H9 (cell line): ENCODE measurements at regions not wholly inside any gene's neighbourhood (a gene's known extent, or its start where the extent isn't known, plus 50 kb on each side); places are given as distances from the start of the nearest gene placed in this dataset.

ENCODE experiments used
- DNase-seq: peaks from one replicate; pipeline ENCODE4 v3.0.0-alpha.2; 2017
- H2AFZ ChIP-seq: one replicate; pipeline ENCODE4 v1.6.1; 2013; ENCODE audit warnings: mild to moderate bottlenecking, low read length, control low read depth, moderate library complexity
- H2AK5ac ChIP-seq: 2 replicates; pipeline ENCODE4 v1.6.1; 2013; ENCODE audit warnings: low read length, control low read depth, mixed read lengths; ENCODE audit not compliant: insufficient read length
- H2BK120ac ChIP-seq: one replicate; pipeline ENCODE4 v1.6.1; 2013; ENCODE audit warnings: low read depth, mild to moderate bottlenecking, low read length, control low read depth, inconsistent platforms; ENCODE audit not compliant: poor library complexity, severe bottlenecking
- H2BK12ac ChIP-seq: 2 replicates; pipeline ENCODE4 v1.6.1; 2013; ENCODE audit warnings: low read length, control low read depth, mixed read lengths, low read depth; ENCODE audit not compliant: insufficient read length
- H2BK15ac ChIP-seq: 2 replicates; pipeline ENCODE4 v1.6.1; 2013; ENCODE audit warnings: low read depth, low read length, control low read depth
- H2BK20ac ChIP-seq: one replicate; pipeline ENCODE4 v1.6.1; 2013; ENCODE audit warnings: low read depth, mild to moderate bottlenecking, low read length, control low read depth, inconsistent platforms; ENCODE audit not compliant: poor library complexity, severe bottlenecking
- H2BK5ac ChIP-seq: 2 replicates; pipeline ENCODE4 v1.6.1; 2013; ENCODE audit warnings: low read length, control low read depth, mixed read lengths; ENCODE audit not compliant: insufficient read length
- H3K14ac ChIP-seq: 2 replicates; pipeline ENCODE4 v1.6.1; 2013; ENCODE audit warnings: low read length, control low read depth; ENCODE audit not compliant: insufficient read depth
- H3K18ac ChIP-seq: 2 replicates; pipeline ENCODE4 v1.6.1; 2013; ENCODE audit warnings: low read depth, mild to moderate bottlenecking, mixed read lengths, low read length, control low read depth; ENCODE audit not compliant: insufficient read length
- H3K23ac ChIP-seq: 2 replicates; pipeline ENCODE4 v1.6.1; 2013; ENCODE audit warnings: low read length, control low read depth, mixed read lengths, low read depth; ENCODE audit not compliant: insufficient read length
- H3K23me2 ChIP-seq: 2 replicates; pipeline ENCODE4 v1.6.1; 2013; ENCODE audit warnings: low read depth, mild to moderate bottlenecking, mixed read lengths, low read length, control low read depth; ENCODE audit not compliant: insufficient read length, poor library complexity, severe bottlenecking
- H3K27ac ChIP-seq: 2 replicates; pipeline ENCODE4 v1.5.1; 2013; ENCODE audit warnings: low read length, control low read depth, mixed read lengths, low read depth; ENCODE audit not compliant: insufficient read length
- H3K27me3 ChIP-seq: 2 replicates; pipeline ENCODE4 v1.6.1; 2013; ENCODE audit warnings: low read length, control low read depth, inconsistent platforms; ENCODE audit not compliant: insufficient read depth
- H3K4ac ChIP-seq: 2 replicates; pipeline ENCODE4 v1.6.1; 2013; ENCODE audit warnings: low read depth, mild to moderate bottlenecking, control low read depth, inconsistent platforms, low read length, moderate library complexity
- H3K4me1 ChIP-seq: 2 replicates; pipeline ENCODE4 v1.6.1; 2013; ENCODE audit warnings: low read length, control low read depth, inconsistent platforms; ENCODE audit not compliant: insufficient read depth
- H3K4me2 ChIP-seq: 2 replicates; pipeline ENCODE4 v1.6.1; 2013; ENCODE audit warnings: low read length, control low read depth, mixed read lengths; ENCODE audit not compliant: insufficient read length, insufficient read depth
- H3K56ac ChIP-seq: 2 replicates; pipeline ENCODE4 v1.6.1; 2013; ENCODE audit warnings: low read depth, mild to moderate bottlenecking, mixed read lengths, low read length, control low read depth; ENCODE audit not compliant: insufficient read length
- H3K79me1 ChIP-seq: 2 replicates; pipeline ENCODE4 v1.6.1; 2013; ENCODE audit warnings: low read depth, mild to moderate bottlenecking, moderate library complexity, low read length, control low read depth, inconsistent platforms; ENCODE audit not compliant: insufficient read depth, poor library complexity, severe bottlenecking
- H3K79me2 ChIP-seq: 2 replicates; pipeline ENCODE4 v1.6.1; 2013; ENCODE audit warnings: low read length, control low read depth, inconsistent platforms; ENCODE audit not compliant: insufficient read depth
- H3K9ac ChIP-seq: 2 replicates; pipeline ENCODE4 v1.6.1; 2013; ENCODE audit warnings: low read length, control low read depth, mixed read lengths; ENCODE audit not compliant: insufficient read length; ENCODE audit errors: extremely low read depth
- H3K9me3 ChIP-seq: one replicate; pipeline ENCODE4 v1.6.1; 2013; ENCODE audit warnings: low read depth, low read length, inconsistent platforms; ENCODE audit not compliant: control insufficient read depth
- H3T11ph ChIP-seq: one replicate; pipeline ENCODE4 v1.6.1; 2013; ENCODE audit warnings: mild to moderate bottlenecking, low read length, control low read depth, inconsistent platforms
- H4K20me1 ChIP-seq: one replicate; pipeline ENCODE4 v1.6.1; 2013; ENCODE audit not compliant: control insufficient read depth, insufficient read length, insufficient read depth
- H4K5ac ChIP-seq: 2 replicates; pipeline ENCODE4 v1.6.1; 2013; ENCODE audit warnings: low read depth, mild to moderate bottlenecking, mixed read lengths, low read length, control low read depth; ENCODE audit not compliant: insufficient read length
- H4K8ac ChIP-seq: replicated peaks from 2 replicates; pipeline ENCODE4 v1.6.1; 2013; ENCODE audit warnings: low read length, control low read depth, mixed read lengths, low read depth; ENCODE audit not compliant: insufficient read length
- H4K91ac ChIP-seq: 2 replicates; pipeline ENCODE4 v1.6.1; 2013; ENCODE audit warnings: low read depth, mild to moderate bottlenecking, moderate library complexity, mixed read lengths, low read length, control low read depth; ENCODE audit not compliant: insufficient read length
- H3K27ac Mint-ChIP-seq, 3 experiments: 2 replicates in 2 of 3; 3 replicates in 1 of 3; pipeline ENCODE4 v1.8.0; 2020 to 2021; ENCODE audit warnings: mixed read lengths in 3 of 3, mild to moderate bottlenecking in 1 of 3, moderate library complexity in 1 of 3
- H3K27me3 Mint-ChIP-seq: 2 replicates; pipeline ENCODE4 v1.8.0; 2021; ENCODE audit warnings: low read depth, mild to moderate bottlenecking, moderate library complexity, mixed read lengths
- H3K36me3 Mint-ChIP-seq, 3 experiments: 2 replicates in 2 of 3; 3 replicates in 1 of 3; pipeline ENCODE4 v1.8.0; 2020 to 2021; ENCODE audit warnings: low read depth in 3 of 3, mixed read lengths in 3 of 3; ENCODE audit not compliant: insufficient read depth in 1 of 3
- H3K4me1 Mint-ChIP-seq, 2 experiments: 2 replicates each; pipeline ENCODE4 v1.8.0; 2020; ENCODE audit warnings: mixed read lengths in 2 of 2
- H3K4me3 Mint-ChIP-seq, 2 experiments: 2 replicates in 1 of 2; 3 replicates in 1 of 2; pipeline ENCODE4 v1.8.0; 2020 to 2021; ENCODE audit warnings: mild to moderate bottlenecking in 2 of 2, mixed read lengths in 2 of 2, moderate library complexity in 1 of 2
- H3K9me3 Mint-ChIP-seq, 2 experiments: 2 replicates in 1 of 2; 3 replicates in 1 of 2; pipeline ENCODE4 v1.8.0; 2020; ENCODE audit warnings: mild to moderate bottlenecking in 2 of 2, mixed read lengths in 2 of 2, moderate library complexity in 1 of 2
- CTCF ChIP-seq: fragments of 200-600 bp; sonication (generic); conservative IDR thresholded peaks from 3 replicates; pipeline ENCODE4 v1.8.0; 2021; ENCODE audit warnings: antibody characterized with exemption, mild to moderate bottlenecking
- WGBS: extraction: QIAGEN DNeasy Blood & Tissue Kit; methylation state at CpG from one replicate; pipeline ENCODE4 v1.1.7; 2013; ENCODE audit warnings: missing lambda C conversion rate, low lambda C conversion rate, mixed read lengths; ENCODE audit not compliant: insufficient read length; ENCODE audit errors: extremely low coverage; 5-methylcytosine and 5-hydroxymethylcytosine counted together

- Histone ChIP-seq H2AK5ac (no peak overlapping the region), H3K27ac (no peak overlapping the region), H3K23me2 (no peaks in the 10 kb centered on the region), H3T11ph (no peak overlapping the region), H3K9ac (no peak overlapping the region), H3K14ac (no peak overlapping the region), H2BK20ac (no peak overlapping the region), H2BK15ac (no peak overlapping the region), H3K23ac (no peak overlapping the region), H3K4me1 (no peaks in the 10 kb centered on the region), H3K9me3 (no peaks in the 10 kb centered on the region), H3K27me3 (no peaks in the 10 kb centered on the region), H2BK5ac (no peak overlapping the region), H4K20me1 (no peaks in the 10 kb centered on the region), H4K5ac (no peak overlapping the region), H2AFZ (no peak overlapping the region), H2BK12ac (no peak overlapping the region), H3K4ac (no peak overlapping the region), H3K79me2 (no peaks in the 10 kb centered on the region), H3K4me2 (no peak overlapping the region), H3K79me1 (no peaks in the 10 kb centered on the region), H4K8ac (no peak overlapping the region), H4K91ac (no peak overlapping the region), H3K18ac (no peak overlapping the region), H2BK120ac (no peak overlapping the region), H3K56ac (no peak overlapping the region)
- no peak for DNase-seq
- H3K27ac Mint-ChIP-seq = no peak overlapping the region; a peak in 1 of 7 replicates
- no CpG with 5 or more reads among the region's 10 CpGs for WGBS
- peaks cover 0 to 2% of the 10 kb centered on the region in 2 experiments; a peak in 1 of 4 replicates for H3K4me1 Mint-ChIP-seq
- H3K9me3 Mint-ChIP-seq = no peaks in the 10 kb centered on the region
- H3K4me3 Mint-ChIP-seq = no peak overlapping the region
- TF ChIP-seq CTCF = no peak
- H3K36me3 Mint-ChIP-seq = no peaks in the 10 kb centered on the region
- no peaks in the 10 kb centered on the region for H3K27me3 Mint-ChIP-seq
Measured at GRCh38 chr17:55830699-55831471, 80.0 kb downstream of the PCTP start.
